Fibroblast of skin of abdomen (primary cell): ENCODE measurements at regions not wholly inside any gene's neighbourhood (a gene's known extent, or its start where the extent isn't known, plus 50 kb on each side); places are given as distances from the start of the nearest gene placed in this dataset.
A peak's percentile ranks its signal among the peaks of the same experiment; 100 is the strongest.
"Not testable (repeated sequence)": the region's sequence is repeated elsewhere in the genome, so short reads cannot be mapped to it uniquely, and the experiment has no call there.

ENCODE experiments used
- DNase-seq: peaks from one replicate; pipeline ENCODE4 v3.0.0-alpha.2; 2013

GRCh38 chr4:134483514-134483913 is 281.9 kb upstream of the PABPC4L start:
- DNase-seq = not testable (repeated sequence)

GRCh38 chr4:134471569-134471968 is 270.0 kb upstream of the PABPC4L start:
- DNase-seq = no peak

GRCh38 chr4:134470544-134470943 is 269.0 kb upstream of the PABPC4L start:
- peak; percentile 8 for DNase-seq

- DNase-seq = no peak
Observed at GRCh38 chr4:134465417-134465816, 263.8 kb upstream of the PABPC4L start.

GRCh38 chr4:134463771-134464170 is 262.2 kb upstream of the PABPC4L start:
- no peak for DNase-seq

GRCh38 chr4:134426821-134427220 is 225.2 kb upstream of the PABPC4L start:
- no peak for DNase-seq

GRCh38 chr4:134425756-134426155 is 224.2 kb upstream of the PABPC4L start:
- DNase-seq = no peak

- no peak for DNase-seq
Observed at GRCh38 chr4:134422776-134423175, 221.2 kb upstream of the PABPC4L start.

- DNase-seq = peak; percentile 10
Observed at GRCh38 chr4:134421734-134422133, 220.1 kb upstream of the PABPC4L start.

- DNase-seq = peak; percentile 4
Observed at GRCh38 chr4:134408897-134409296, 207.3 kb upstream of the PABPC4L start.

- DNase-seq = no peak
Observed at GRCh38 chr4:134401798-134402197, 200.2 kb upstream of the PABPC4L start.

- no peak for DNase-seq
Observed at GRCh38 chr4:134393592-134393991, 192.0 kb upstream of the PABPC4L start.

GRCh38 chr4:134390319-134390718 is 188.7 kb upstream of the PABPC4L start:
- no peak for DNase-seq

GRCh38 chr4:134388351-134388750 is 186.8 kb upstream of the PABPC4L start:
- no peak for DNase-seq

- no peak for DNase-seq
Observed at GRCh38 chr4:134382478-134383227, 181.1 kb upstream of the PABPC4L start.

GRCh38 chr4:134375775-134376174 is 174.2 kb upstream of the PABPC4L start:
- DNase-seq = no peak

- peak; percentile 82 for DNase-seq
Observed at GRCh38 chr4:134365852-134366251, 164.3 kb upstream of the PABPC4L start.

GRCh38 chr4:134364928-134365327 is 163.3 kb upstream of the PABPC4L start:
- DNase-seq = no peak

- no peak for DNase-seq
Observed at GRCh38 chr4:134345244-134345643, 143.7 kb upstream of the PABPC4L start.

- DNase-seq = no peak
Observed at GRCh38 chr4:134343656-134344055, 142.1 kb upstream of the PABPC4L start.

- DNase-seq = no peak
Observed at GRCh38 chr4:134343081-134343480, 141.5 kb upstream of the PABPC4L start.

GRCh38 chr4:134337574-134337973 is 136.0 kb upstream of the PABPC4L start:
- DNase-seq = peak; percentile 38

GRCh38 chr4:134328741-134329140 is 127.2 kb upstream of the PABPC4L start:
- no peak for DNase-seq

GRCh38 chr4:134327274-134328122 is 125.9 kb upstream of the PABPC4L start:
- no peak for DNase-seq
